ENCODE measurements at regions not wholly inside any gene's neighbourhood (a gene's known extent, or its start where the extent isn't known, plus 50 kb on each side); places are given as distances from the start of the nearest gene placed in this dataset.

GRCh38 chr1:29384496-29385015, 148.2 kb downstream of the PTPRU start:
- no peak for DNase-seq (ENCODE audit: low read depth)

- no peak for DNase-seq (ENCODE audit: low read depth)
Measured at GRCh38 chr1:29383746-29384371, 147.5 kb downstream of the PTPRU start.

DNA sequence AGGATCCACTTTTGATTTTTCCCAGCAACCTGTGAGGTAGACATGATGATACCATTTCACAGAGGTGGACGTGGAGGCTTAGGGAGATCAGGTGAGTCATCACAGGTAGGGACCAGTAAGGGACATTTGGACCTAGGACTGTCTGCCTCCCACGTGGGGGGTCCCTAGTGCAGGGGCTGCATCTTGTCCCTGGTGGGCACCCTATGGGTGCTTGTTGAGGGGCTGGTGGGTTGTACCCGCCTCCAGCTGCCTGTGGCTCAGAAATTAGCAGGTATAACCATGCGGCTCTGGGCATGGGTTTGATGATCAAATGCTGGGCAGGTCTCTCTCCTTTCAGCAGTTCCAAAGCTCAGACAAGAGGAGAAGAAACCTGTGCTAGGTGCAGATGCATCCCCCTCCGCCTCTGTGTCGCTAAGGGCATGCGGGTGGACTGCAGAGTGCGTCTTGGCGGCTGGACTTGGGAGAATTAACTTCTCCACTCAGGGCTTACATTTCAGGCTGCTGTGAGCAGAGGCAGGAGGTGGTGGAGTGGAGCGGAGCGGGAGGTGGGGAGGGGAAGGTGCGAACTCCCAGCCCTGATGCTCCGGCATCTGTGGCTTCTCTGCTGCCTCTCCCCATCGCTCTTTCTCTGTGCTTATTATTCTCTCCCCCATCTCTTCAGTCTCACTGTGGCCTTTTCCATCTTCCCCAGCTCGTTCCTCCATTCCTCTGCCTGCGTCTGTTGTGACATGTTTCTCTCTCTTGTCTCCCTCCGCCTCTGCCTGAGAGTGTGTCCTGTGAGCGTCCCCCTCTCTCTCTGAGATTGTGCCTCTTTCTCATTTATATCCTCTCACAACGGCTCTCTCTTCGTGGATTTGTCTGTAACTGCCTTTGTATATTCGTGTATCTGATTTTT, 146.8 kb downstream of the PTPRU start:
- DNase-seq (ENCODE audit: low read depth): no peak

DNA sequence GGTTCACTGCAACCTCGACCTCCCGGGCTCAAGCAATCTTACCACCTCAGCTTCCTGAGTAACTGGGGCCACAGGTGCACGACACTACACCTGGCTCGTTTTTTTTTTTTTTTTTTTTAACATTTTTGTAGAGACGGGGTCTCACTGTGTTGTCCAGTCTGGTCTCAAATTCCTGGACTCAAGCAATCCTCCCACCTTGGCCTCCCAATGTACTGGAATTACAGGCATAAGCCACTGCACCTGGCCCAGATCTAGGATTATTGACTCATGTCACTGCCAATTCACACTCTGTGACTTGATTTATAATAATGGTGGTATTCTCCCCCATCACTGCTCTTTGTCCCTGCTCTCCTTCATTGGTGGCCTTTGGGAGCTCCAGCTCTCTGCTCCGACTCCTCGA, 145.1 kb downstream of the PTPRU start:
- no peak for DNase-seq (ENCODE audit: low read depth)

DNA sequence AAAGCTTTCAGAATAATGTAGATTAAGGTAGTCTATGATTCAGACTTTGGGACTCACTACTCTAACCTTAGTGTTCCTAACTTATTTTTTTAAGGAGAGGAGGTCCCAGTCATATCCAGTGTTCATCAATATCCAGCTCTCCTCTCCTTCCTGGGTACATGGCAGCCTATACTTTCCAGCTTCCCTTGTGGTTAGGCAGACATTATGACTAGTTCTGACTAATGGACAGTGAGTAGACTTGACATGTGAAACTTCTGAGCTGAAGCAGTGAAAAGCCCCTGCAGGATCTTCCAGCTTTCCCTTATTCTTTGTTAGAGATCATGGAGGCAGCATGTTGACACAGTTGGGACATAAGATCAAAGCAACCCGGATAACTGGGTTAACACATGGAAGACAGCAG, 144.2 kb downstream of the PTPRU start:
- no peak for DNase-seq (ENCODE audit: low read depth)

DNA sequence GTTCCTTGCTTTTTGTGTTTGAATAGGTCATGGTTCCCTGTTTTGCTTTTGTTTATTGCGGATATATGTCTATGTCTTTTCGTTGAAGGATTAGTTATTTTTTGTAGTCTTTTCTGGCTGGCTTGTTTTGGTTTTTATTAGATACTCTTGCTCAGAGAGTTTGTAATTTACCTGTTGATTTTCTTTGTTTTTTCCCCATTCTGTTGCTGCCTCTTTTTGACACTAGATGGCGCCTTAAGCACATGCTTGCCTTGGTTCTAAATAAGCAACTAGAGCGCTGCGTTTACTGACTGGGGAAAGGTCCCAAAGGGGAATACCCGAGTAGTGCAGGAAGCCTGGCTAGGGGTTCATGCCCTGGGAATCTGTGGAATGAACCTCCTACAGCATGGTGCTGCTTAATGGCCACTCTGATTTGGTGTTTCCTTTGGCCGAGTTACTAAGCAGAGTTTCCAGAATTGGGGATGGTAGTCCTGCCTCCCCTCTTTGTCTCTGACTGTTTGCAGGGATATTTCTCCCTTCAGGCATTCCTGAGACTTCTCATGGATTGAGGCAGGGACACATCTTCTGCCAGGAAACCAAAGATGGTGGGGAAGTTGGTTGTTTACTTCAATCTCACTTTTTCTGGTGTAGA, 143.2 kb downstream of the PTPRU start:
- DNase-seq (ENCODE audit: low read depth): no peak
